B cell (primary cell): ENCODE measurements at regions not wholly inside any gene's neighbourhood (a gene's known extent, or its start where the extent isn't known, plus 50 kb on each side); places are given as distances from the start of the nearest gene placed in this dataset.

ENCODE experiments used
- ATAC-seq: fragments of 200-7000 bp; cut with Tn5 transposase; one replicate; pipeline ENCODE4 v1.10.0; 2021; ENCODE audit warnings: low read depth, mild to moderate bottlenecking, moderate number of reproducible peaks, moderate library complexity
- CTCF ChIA-PET: fragments of 350-600 bp; sonication (Branson Sonifier 250); formaldehyde crosslinking; loops from one replicate; lab custom pipeline; 2021; ENCODE audit warnings: antibody characterized with exemption, inconsistent platforms; lab: Charles Lee
- POLR2A ChIA-PET: fragments of 350-600 bp; sonication (Branson Sonifier 250); formaldehyde crosslinking; loops from one replicate; lab custom pipeline; 2021; ENCODE audit warnings: antibody characterized with exemption; lab: Charles Lee
- DNase-seq: peaks from one replicate; pipeline ENCODE4 v3.0.0; 2013
- H2AFZ ChIP-seq: 2 replicates; pipeline ENCODE4 v1.6.1; 2012; ENCODE audit warnings: mild to moderate bottlenecking, low read depth, low read length; ENCODE audit not compliant: insufficient read depth, poor library complexity, severe bottlenecking
- H3K27ac ChIP-seq, 2 donors: 1 replicate in 1 of 2; 2 replicates in 1 of 2; pipeline ENCODE4 v1.5.1; 2012 to 2013; ENCODE audit warnings: low read length in 2 of 2, mild to moderate bottlenecking in 2 of 2, moderate library complexity in 1 of 2
- H3K27me3 ChIP-seq, 4 experiments: fragments of 200-600 bp in 1 of 4; sonication (generic) in 1 of 4; replicated peaks in 1 of 4; 1 replicate in 2 of 4; 2 replicates in 2 of 4; pipeline versions ENCODE4 v1.6.1 to v1.7.0; 2013 to 2016; ENCODE audit warnings: low read length in 3 of 4, mild to moderate bottlenecking in 2 of 4, mixed read lengths in 1 of 4, moderate library complexity in 1 of 4; ENCODE audit not compliant: insufficient read depth in 4 of 4, control insufficient read depth in 3 of 4; ENCODE audit errors: control extremely low read depth in 1 of 4
- H3K36me3 ChIP-seq, 2 experiments: replicated peaks in 1 of 2; 1 replicate in 1 of 2; 2 replicates in 1 of 2; pipeline versions ENCODE4 v1.6.1 to v1.7.1; 2013; ENCODE audit warnings: low read length in 1 of 2; ENCODE audit not compliant: insufficient read depth in 2 of 2, control insufficient read depth in 1 of 2; ENCODE audit errors: control extremely low read depth in 1 of 2, extremely low read depth in 1 of 2
- H3K4me1 ChIP-seq, 2 donors: fragments of 200-600 bp in 1 of 2; sonication (generic) in 1 of 2; 1 replicate in 1 of 2; 2 replicates in 1 of 2; pipeline versions ENCODE4 v1.5.1 to v1.6.1; 2013 to 2017; ENCODE audit warnings: low read length in 2 of 2; ENCODE audit not compliant: control insufficient read depth in 2 of 2, insufficient read depth in 2 of 2
- H3K4me2 ChIP-seq: replicated peaks from 2 replicates; pipeline ENCODE3; 2012; ENCODE audit warnings: mild to moderate bottlenecking, low read depth, low read length; ENCODE audit not compliant: poor library complexity, severe bottlenecking
- H3K4me3 ChIP-seq, 5 experiments: fragments of 200-600 bp in 1 of 5; sonication (generic) in 1 of 5; 1 replicate in 3 of 5; 2 replicates in 2 of 5; pipeline versions ENCODE4 v1.5.1 to v1.7.0; 2011 to 2016; ENCODE audit warnings: low read length in 4 of 5, mild to moderate bottlenecking in 4 of 5, low read depth in 2 of 5, control low read depth in 1 of 5, moderate library complexity in 1 of 5; ENCODE audit not compliant: insufficient read depth in 1 of 5; ENCODE audit errors: control extremely low read depth in 1 of 5, extremely low read depth in 1 of 5
- H3K79me2 ChIP-seq: fragments of 200-600 bp; sonication (generic); one replicate; pipeline ENCODE4 v1.6.0; 2016; ENCODE audit warnings: low read length; ENCODE audit not compliant: control insufficient read depth, insufficient read depth
- H3K9ac ChIP-seq: fragments of 200-600 bp; sonication (generic); 2 replicates; pipeline ENCODE4 v1.6.1; 2017; ENCODE audit warnings: mild to moderate bottlenecking, low read length, moderate library complexity
- H3K9me3 ChIP-seq, 3 donors: one replicate each; pipeline versions ENCODE4 v1.6.1 to v1.7.1; 2013; ENCODE audit warnings: low read length in 2 of 3; ENCODE audit not compliant: control insufficient read depth in 2 of 3, insufficient read depth in 1 of 3; ENCODE audit errors: control extremely low read depth in 1 of 3
- H4K20me1 ChIP-seq: 2 replicates; pipeline ENCODE4 v1.6.0; 2012; ENCODE audit warnings: mild to moderate bottlenecking, low read length; ENCODE audit not compliant: insufficient read depth, control insufficient read depth, poor library complexity, severe bottlenecking
- H3K27ac Mint-ChIP-seq: one replicate; pipeline ENCODE4 v1.8.0; 2021; ENCODE audit warnings: mixed read lengths
- H3K27me3 Mint-ChIP-seq: one replicate; pipeline ENCODE4 v1.8.0; 2021; ENCODE audit warnings: mixed read lengths
- H3K4me1 Mint-ChIP-seq: one replicate; pipeline ENCODE4 v1.8.0; 2021; ENCODE audit warnings: mixed read lengths
- H3K4me3 Mint-ChIP-seq: one replicate; pipeline ENCODE4 v1.8.0; 2021; ENCODE audit warnings: mixed read lengths
- H3K9me3 Mint-ChIP-seq: one replicate; pipeline ENCODE4 v1.8.0; 2022; ENCODE audit warnings: mixed read lengths; ENCODE audit not compliant: insufficient read depth
- EZH2 ChIP-seq: IDR thresholded peaks from 2 replicates; pipeline ENCODE4 v1.6.1; 2012; ENCODE audit warnings: borderline replicate concordance, low read depth, mild to moderate bottlenecking, moderate library complexity, low read length; ENCODE audit not compliant: insufficient read depth, poor library complexity, severe bottlenecking
- WGBS: methylation state at CpG from one replicate; pipeline ENCODE4 v1.1.5; 2013; ENCODE audit warnings: missing lambda C conversion rate; ENCODE audit not compliant: insufficient coverage; 5-methylcytosine and 5-hydroxymethylcytosine counted together
- intact Hi-C: fragments of 100-400 bp; cut with micrococcal nuclease; formaldehyde crosslinking; loops from one replicate; pipeline ENCODE4 v1.10.0; 2022
- TF ChIP-seq, protein P1 (sequence below): fragments of 200-600 bp; IDR thresholded peaks from one replicate; pipeline ENCODE4 v1.8.0; 2022; ENCODE audit warnings: antibody characterized with exemption, mild to moderate bottlenecking

DNA sequence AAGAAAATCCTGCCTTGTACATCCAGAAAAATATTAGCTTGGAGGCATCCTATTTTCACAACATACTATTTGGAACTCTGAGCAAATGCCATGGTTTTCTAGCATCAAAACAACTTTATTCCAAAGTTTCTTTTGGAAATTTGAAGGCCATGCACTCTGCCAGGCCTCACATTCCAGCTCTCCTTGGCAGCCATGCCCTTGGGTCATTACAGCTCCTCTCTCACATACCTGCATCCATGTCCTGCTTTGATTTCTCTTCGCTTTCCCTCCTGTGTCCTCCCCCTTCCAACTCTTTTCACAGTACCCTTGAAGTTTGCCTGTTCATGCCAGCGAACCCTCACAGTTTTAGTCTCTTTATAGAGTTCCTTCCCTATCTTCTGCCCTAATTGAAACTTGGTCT is 70.9 kb upstream of the TPRG1 start:
- Histone ChIP-seq H4K20me1 (no peaks in the 10 kb centered on the region), H2AFZ (no peak overlapping the region), H3K9ac (no peak overlapping the region), H3K9me3 (peaks cover 0 to 2% (median 0%) of the 10 kb centered on the region in 3 donors), H3K4me2 (no peak overlapping the region), H3K79me2 (no peaks in the 10 kb centered on the region), H3K36me3 (no peaks in the 10 kb centered on the region), H3K4me3 (no peak overlapping the region), H3K27me3 (peaks cover 0 to 3% (median 0%) of the 10 kb centered on the region in 4 experiments), H3K4me1 (no peaks in the 10 kb centered on the region), H3K27ac (no peak overlapping the region)
- intact Hi-C loops: no loop called here
- H3K4me3 Mint-ChIP-seq: no peak overlapping the region
- 79% methylated on average over 2 of the region's 2 CpGs for WGBS
- POLR2A ChIA-PET: no interaction called here
- TF ChIP-seq EZH2: no peak
- TF ChIP-seq, protein P1, sequence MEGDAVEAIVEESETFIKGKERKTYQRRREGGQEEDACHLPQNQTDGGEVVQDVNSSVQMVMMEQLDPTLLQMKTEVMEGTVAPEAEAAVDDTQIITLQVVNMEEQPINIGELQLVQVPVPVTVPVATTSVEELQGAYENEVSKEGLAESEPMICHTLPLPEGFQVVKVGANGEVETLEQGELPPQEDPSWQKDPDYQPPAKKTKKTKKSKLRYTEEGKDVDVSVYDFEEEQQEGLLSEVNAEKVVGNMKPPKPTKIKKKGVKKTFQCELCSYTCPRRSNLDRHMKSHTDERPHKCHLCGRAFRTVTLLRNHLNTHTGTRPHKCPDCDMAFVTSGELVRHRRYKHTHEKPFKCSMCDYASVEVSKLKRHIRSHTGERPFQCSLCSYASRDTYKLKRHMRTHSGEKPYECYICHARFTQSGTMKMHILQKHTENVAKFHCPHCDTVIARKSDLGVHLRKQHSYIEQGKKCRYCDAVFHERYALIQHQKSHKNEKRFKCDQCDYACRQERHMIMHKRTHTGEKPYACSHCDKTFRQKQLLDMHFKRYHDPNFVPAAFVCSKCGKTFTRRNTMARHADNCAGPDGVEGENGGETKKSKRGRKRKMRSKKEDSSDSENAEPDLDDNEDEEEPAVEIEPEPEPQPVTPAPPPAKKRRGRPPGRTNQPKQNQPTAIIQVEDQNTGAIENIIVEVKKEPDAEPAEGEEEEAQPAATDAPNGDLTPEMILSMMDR: no peak
- CTCF ChIA-PET: no interaction called here
- ATAC-seq: no peak
- peaks cover 16% of the 10 kb centered on the region for H3K27me3 Mint-ChIP-seq
- DNase-seq: no peak
- no peaks in the 10 kb centered on the region for H3K9me3 Mint-ChIP-seq
- H3K27ac Mint-ChIP-seq: no peak overlapping the region
- no peaks in the 10 kb centered on the region for H3K4me1 Mint-ChIP-seq

DNA sequence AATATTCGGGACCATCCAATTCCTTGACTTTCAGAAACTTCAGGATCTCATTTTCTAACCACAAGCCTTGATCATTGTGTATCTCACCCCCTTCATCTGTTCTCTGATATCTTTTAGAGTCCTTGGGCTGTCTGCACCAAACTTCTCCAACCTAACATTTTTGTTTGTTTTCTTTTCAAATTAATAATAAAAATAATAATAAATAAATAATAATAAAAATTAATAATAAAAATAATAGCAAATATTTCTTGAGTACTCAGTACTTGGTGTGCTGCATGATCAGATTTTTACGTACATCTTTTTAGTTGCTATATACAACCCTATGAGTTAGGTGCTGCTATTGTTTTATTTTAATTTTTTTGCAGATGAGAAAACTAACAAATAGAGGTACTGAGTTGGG is 70.2 kb upstream of the TPRG1 start:
- no peak overlapping the region for H3K27ac Mint-ChIP-seq
- WGBS: 93% methylated on average over 1 of the region's 2 CpGs
- intact Hi-C loops: no loop called here

More for the DNA sequence above, 70.2 kb upstream of the TPRG1 start:
- Histone ChIP-seq H2AFZ (no peak overlapping the region), H3K4me2 (no peak overlapping the region), H3K4me3 (no peak overlapping the region), H3K9me3 (peaks cover 0 to 2% (median 0%) of the 10 kb centered on the region in 3 donors), H3K79me2 (no peaks in the 10 kb centered on the region), H3K27ac (no peak overlapping the region), H3K4me1 (no peaks in the 10 kb centered on the region), H4K20me1 (no peaks in the 10 kb centered on the region), H3K27me3 (peaks cover 0 to 3% (median 0%) of the 10 kb centered on the region in 4 experiments), H3K36me3 (no peaks in the 10 kb centered on the region), H3K9ac (no peak overlapping the region)
- Mint-ChIP-seq H3K9me3 (no peaks in the 10 kb centered on the region), H3K4me1 (no peaks in the 10 kb centered on the region), H3K27me3 (peaks cover 14% of the 10 kb centered on the region), H3K4me3 (no peak overlapping the region)
- POLR2A ChIA-PET: no interaction called here
- ATAC-seq: no peak
- DNase-seq: no peak
- CTCF ChIA-PET: no interaction called here
- no peak for TF ChIP-seq EZH2
- TF ChIP-seq, protein P1: no peak
